HS-5 (cell line): ENCODE measurements at regions not wholly inside any gene's neighbourhood (a gene's known extent, or its start where the extent isn't known, plus 50 kb on each side); places are given as distances from the start of the nearest gene placed in this dataset.
"Not testable (repeated sequence)": the region's sequence is repeated elsewhere in the genome, so short reads cannot be mapped to it uniquely, and the experiment has no call there.

Experiments
- DNase-seq: peaks from one replicate; pipeline ENCODE4 v3.0.0-alpha.2; 2012; ENCODE audit warnings: low read depth

DNA sequence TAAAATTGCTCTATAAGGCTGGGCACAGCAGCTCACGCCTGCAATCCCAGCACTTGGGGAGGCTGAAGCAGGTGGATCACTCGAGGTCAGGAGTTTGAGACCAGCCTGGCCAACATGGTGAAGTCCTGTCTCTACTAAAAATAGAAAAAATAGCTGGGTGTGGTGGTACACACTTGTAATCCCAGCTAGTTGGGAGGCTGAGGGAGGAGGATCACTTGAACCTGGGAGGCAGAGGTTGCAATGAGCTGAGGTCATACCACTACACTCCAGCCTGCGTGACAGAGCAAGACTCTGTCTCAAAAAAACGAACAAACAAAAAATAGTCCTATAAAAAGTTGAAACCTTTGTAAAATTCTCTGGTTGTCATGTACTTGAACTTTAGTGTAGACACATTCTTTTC, 93.0 kb upstream of the KIF26B start:
- DNase-seq: not testable (repeated sequence)

DNA sequence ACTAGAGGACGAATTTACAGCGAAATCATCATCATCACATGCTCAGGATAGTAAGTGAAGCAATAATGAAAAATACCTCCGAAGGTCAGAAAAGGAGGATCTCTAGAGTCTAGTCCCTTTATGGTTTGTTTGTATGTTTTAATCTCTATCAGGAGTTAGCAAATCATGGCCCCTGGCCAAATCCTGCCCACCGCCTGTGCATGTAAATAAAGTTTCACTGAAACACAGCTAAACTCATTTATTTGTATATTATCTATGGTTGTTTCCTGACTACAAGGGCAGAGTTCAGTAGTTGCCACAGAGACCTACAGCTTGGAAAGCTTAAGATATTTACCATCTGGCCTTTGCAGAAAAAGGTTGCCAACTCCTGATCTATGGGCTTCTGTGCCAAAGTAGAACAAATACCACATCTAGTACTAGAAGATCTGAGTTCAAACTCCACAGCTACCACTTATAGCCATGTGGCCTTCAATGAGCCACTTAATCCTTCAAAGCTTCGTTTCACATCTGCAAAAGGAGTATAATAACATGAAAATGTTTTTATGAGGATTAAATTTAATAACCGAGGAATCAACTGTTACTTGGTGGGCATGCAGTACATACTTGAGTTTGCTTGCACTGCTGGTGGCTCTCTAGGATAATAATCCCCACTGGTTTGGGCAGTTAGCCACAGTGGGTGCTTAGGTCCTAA, 94.0 kb upstream of the KIF26B start:
- no peak for DNase-seq

- no peak for DNase-seq
Observed at GRCh38 chr1:245059806-245060424, 94.9 kb upstream of the KIF26B start.

DNA sequence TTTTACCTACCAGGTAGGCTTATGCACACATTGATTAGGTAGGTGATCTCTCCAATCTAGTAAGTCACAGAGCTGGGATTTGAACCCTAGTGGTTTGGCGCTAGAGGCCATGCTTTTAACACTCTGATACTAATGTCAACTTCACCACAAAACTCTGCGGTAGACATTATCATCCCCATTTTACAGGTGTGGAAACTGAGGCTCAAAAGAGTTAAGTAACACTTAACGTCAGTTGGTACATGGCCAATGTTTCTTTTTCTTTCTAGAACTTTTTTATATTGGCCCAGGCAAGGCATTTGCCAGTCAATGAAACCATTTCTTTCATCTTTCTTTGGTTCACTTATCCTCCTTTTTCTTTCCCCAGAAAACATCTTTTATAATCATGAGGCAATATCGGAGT, 95.9 kb upstream of the KIF26B start:
- no peak for DNase-seq

GRCh38 chr1:245058436-245058835, 96.3 kb upstream of the KIF26B start:
- DNase-seq: no peak

DNA sequence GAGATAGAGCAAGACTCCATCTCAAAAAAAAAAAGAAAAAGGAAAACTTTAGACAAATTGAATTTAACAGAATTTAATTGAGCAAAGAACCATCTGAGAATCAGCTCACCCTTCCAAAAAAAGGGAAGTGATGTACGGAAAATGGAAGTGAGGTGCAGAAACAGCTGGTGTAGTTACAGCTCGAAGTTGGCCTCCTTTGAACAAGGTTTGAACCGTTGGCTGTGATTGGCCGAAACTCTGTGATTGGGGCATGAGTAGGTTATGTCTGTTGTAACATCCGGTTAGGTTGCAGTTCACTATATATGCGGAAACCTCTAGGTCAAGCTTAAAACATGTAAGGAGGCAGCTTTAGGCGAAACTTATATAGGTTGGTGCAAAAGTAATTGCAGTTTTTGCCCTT, 97.9 kb upstream of the KIF26B start:
- DNase-seq: no peak

DNA sequence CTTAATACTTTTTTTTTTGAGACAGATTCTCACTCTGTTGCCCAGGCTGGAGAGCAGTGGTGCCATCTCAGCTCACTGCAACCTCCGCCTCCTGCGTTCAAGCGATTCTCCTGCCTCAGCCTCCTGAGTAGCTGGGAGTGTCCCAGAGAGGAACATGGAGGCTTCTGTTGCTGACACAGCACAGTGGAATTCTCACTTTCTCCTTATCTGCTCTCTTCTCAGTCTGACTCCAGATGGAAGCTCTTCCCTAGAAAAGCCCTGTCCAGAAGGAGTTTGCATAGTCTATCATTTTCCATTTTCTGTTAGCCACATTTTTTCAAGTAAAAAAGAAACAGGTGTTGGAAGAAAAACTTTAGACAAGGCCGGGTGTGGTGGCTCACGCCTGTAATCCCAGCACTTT, 98.5 kb upstream of the KIF26B start:
- DNase-seq: not testable (repeated sequence)

DNA sequence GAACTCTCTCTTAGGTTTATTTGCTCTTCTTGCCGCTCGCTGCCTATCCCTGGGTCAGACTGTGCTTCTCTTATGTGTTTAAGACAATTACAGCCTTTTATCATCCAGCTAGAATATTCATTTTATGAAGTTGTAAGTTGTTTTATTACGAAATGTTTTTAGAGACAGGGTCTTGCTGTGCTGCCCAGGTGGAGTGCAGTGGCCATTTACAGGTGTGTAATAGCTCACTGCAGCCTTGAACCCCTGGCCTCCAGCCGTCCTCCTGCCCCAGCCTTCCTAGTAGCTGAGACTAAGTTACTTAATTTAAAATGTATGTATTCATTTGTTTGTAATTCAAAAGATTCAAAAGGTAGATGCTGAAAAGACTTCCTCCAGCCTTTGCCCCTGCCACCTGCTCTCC, 99.0 kb upstream of the KIF26B start:
- DNase-seq: no peak

GRCh38 chr1:245054507-245055270, 100.1 kb upstream of the KIF26B start:
- DNase-seq: no peak

DNA sequence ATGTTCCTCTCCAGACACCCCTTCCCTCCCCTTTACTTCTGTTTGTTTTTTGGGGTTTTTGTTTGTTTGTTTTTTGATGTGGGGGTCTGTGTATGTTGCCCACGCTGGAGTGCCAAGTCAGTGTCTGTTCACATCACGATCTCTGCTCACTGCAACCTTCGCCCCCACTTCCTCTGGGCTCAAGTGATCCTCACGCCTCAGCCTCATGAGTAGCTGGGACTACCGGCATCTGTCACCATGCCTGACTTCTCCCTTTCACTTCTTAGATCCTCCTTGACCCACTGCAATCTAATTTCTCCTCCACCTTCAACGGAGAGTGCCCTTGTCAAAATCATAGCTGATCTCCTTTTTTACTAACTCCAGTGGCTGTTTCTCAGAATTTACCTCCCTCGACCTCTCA, 100.7 kb upstream of the KIF26B start:
- DNase-seq: no peak

- DNase-seq: no peak
Observed at GRCh38 chr1:245052258-245052657, 102.5 kb upstream of the KIF26B start.

- DNase-seq: no peak
Observed at GRCh38 chr1:245051349-245052221, 103.2 kb upstream of the KIF26B start.

DNA sequence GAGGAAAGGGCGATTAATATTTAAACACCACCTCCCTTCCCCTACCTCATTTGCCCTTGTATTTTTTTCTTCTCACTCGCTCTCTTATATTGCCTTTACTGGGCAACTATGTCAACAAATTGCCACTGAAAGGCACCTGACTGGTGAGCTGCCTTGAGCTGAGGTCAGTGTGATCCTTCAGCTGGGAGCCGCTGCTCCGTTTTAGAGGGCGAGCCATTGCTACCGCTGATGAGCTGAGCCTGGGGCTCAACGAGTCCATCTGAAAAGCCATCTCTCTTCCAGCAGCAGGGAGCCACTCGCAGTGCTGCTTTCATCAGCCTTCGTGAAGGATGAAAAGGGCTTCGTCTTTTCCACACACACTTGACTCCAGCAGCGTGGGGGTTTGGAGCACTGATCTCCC, 108.0 kb upstream of the KIF26B start:
- no peak for DNase-seq

GRCh38 chr1:245046315-245046714, 108.5 kb upstream of the KIF26B start:
- DNase-seq: no peak

DNA sequence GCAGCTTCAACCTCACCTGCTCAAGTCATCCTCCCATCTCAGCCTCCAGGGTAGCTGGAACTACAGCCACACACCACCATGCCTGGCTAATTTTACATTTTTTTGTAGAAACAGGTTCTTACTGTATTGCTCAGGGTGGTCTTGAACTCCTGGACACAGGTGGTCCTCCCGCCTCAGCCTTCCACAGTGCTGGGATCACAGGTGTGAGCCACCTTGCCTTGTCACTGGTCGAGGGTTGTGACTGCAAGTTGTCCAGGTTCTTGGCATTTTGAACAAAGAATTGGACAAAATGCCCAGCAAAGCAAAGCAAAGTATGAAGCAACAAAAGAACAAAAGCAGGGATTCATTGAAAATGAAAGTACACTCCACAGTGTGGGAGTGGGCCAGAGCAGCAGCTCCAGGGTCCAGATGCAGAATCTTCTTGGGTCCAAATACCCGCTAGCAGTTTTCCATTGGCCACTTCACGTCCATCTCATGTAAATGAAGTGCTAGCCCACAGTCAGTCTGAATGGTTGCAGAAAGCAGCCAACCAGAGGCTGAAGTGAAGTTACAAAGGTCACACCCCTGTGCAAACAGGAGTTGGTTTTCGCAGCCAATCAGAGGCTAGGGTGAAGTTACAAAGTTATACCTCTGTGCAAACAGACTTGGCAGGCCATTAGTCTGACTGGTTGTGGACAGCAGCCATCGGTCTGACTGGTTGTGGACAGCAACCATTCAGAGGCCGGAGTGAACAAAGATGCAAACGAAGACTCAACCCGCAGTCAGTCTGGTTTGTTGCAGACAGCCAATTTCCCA, 109.5 kb upstream of the KIF26B start:
- DNase-seq: no peak

DNA sequence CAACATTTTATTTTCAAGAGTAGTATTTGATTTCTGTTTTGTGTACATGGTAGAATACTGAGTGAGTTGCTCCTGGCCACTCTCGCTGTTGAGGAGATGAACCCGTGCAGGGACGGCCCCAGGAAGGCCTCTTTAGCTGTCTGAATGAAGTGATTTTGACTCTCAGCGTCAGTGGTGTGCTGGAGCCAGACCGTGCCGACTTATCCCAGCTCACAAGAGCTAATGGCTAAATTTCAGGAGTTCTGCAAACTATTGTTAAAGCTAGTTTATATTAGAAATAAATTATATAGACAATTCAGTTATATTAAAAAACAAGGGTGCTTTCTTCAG, 111.2 kb upstream of the KIF26B start:
- no peak for DNase-seq

DNA sequence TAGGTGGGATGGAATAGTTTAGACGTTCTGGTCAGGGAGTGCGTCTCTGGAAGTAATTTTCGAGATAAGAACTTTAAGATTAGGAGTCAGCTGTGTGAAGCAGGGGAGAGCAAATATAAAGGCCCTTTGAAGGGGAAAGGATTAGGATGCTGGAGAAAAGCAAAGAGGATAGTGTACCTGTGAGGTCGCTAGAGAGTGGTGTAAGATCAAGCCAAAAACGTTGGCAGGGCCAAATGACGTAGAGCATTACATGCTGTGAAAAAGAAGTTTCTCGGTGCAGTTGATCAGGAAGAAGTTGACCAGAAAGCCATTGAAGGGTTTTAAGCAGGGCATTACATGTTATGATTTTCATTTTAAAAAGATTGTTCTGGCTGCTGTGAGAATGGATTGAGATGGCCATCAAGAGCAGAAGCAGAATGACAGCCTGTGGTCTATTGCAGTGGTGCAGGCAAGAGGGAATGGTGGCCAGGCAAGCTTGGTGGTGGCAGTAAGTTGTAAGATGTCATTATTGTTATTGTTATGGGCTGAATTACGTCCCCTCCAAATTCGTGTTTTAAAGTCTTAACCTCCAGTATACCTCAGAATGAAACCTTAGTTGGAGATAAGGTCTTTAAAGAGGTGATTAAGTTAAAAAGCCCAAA, 113.6 kb upstream of the KIF26B start:
- no peak for DNase-seq

DNA sequence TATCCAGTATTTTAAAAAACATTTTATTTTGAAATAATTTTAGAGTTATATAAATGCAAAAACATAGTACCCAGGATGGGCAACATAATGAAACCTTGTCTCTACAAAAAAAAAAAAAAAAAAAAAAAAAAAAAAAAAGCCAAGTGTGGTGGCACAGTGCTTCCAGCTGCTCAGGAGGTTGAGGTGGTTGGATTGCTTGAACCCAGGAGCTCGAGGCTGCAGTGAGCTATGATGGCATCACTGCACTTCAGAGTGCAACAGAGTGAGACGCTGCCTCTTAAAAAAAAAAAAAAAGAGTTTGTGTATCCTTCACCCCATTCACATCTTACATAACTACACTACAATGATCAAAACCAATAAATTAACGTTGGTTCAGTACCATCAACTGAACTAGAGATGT, 115.6 kb upstream of the KIF26B start:
- DNase-seq: no peak

DNA sequence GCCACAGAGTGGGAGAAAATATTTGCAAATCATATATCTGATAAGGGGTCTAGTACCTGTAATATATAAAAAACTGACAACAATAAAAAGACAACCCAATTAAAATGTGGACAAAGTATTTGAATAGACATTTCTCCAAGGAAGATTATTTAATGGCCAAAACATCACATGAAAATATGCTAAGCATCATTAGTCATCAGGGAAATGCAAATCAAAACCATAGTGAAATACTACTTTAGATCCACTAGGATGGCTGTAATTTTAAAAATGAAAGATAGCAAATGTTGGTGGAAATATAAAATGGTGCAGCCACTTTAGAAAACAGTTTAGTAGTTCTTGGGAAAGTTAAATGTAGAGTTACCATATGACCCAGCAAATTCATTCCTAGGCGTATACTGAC, 118.7 kb upstream of the KIF26B start:
- DNase-seq: no peak

GRCh38 chr1:245031041-245031440, 123.7 kb upstream of the KIF26B start:
- no peak for DNase-seq

- no peak for DNase-seq
Observed at GRCh38 chr1:245026247-245026646, 128.5 kb upstream of the KIF26B start.
